WTC11 (cell line): ENCODE measurements at regions not wholly inside any gene's neighbourhood (a gene's known extent, or its start where the extent isn't known, plus 50 kb on each side); places are given as distances from the start of the nearest gene placed in this dataset.

ENCODE experiments used
- ATAC-seq: fragments of 200-7000 bp; cut with Tn5 transposase; 2 replicates; pipeline ENCODE4 v1.10.0; 2021; ENCODE audit warnings: mild to moderate bottlenecking, moderate library complexity
- CTCF ChIA-PET: fragments of 300-600 bp; sonication (Branson Sonifier 250); formaldehyde crosslinking; loops from one replicate; lab custom pipeline; 2021; ENCODE audit warnings: antibody characterized with exemption; lab: Charles Lee
- POLR2A ChIA-PET: fragments of 350-600 bp; sonication (Branson Sonifier 250); formaldehyde crosslinking; loops from one replicate; lab custom pipeline; 2021; ENCODE audit warnings: antibody characterized with exemption; lab: Charles Lee
- DNase-seq: peaks from one replicate; pipeline ENCODE4 v3.0.0; 2021; ENCODE audit warnings: low spot score
- H3K27ac Mint-ChIP-seq: 2 replicates; pipeline ENCODE4 v1.8.0; 2021; ENCODE audit warnings: mixed read lengths
- H3K27me3 Mint-ChIP-seq: 2 replicates; pipeline ENCODE4 v1.8.0; 2021; ENCODE audit warnings: low read depth, mild to moderate bottlenecking, moderate library complexity, mixed read lengths
- H3K36me3 Mint-ChIP-seq: 2 replicates; pipeline ENCODE4 v1.8.0; 2021; ENCODE audit warnings: mixed read lengths
- H3K4me1 Mint-ChIP-seq: 2 replicates; pipeline ENCODE4 v1.8.0; 2022; ENCODE audit warnings: mixed read lengths
- H3K4me3 Mint-ChIP-seq: 2 replicates; pipeline ENCODE4 v1.8.0; 2021; ENCODE audit warnings: mild to moderate bottlenecking, moderate library complexity, mixed read lengths
- H3K9me3 Mint-ChIP-seq: 2 replicates; pipeline ENCODE4 v1.8.0; 2021; ENCODE audit warnings: mixed read lengths
- FOXK1 ChIP-seq: sonication (generic); formaldehyde crosslinking; IDR thresholded peaks from 2 replicates; pipeline ENCODE4 v1.8.0; 2022; ENCODE audit warnings: mild to moderate bottlenecking, moderate library complexity, missing genetic modification reagents
- HMGA2 ChIP-seq: fragments of 250-450 bp; sonication (Bioruptor Pico); IDR thresholded peaks from 2 replicates; pipeline ENCODE4 v1.4.0; 2021; ENCODE audit warnings: mild to moderate bottlenecking, moderate library complexity
- NR1H2 ChIP-seq: sonication (generic); formaldehyde crosslinking; IDR thresholded peaks from 2 replicates; pipeline ENCODE4 v1.9.0; 2021; ENCODE audit warnings: mild to moderate bottlenecking, moderate library complexity, missing genetic modification reagents
- NR2C2 ChIP-seq: sonication (generic); formaldehyde crosslinking; IDR thresholded peaks from 2 replicates; pipeline ENCODE4 v1.8.0; 2022; ENCODE audit warnings: mild to moderate bottlenecking, missing genetic modification reagents
- SMAD3 ChIP-seq: sonication (generic); formaldehyde crosslinking; IDR thresholded peaks from 2 replicates; pipeline ENCODE4 v1.8.0; 2022; ENCODE audit warnings: missing genetic modification reagents, mild to moderate bottlenecking, borderline replicate concordance
- TP53 ChIP-seq: sonication (generic); formaldehyde crosslinking; IDR thresholded peaks from 2 replicates; pipeline ENCODE4 v1.8.1; 2023; ENCODE audit warnings: mild to moderate bottlenecking, missing genetic modification reagents
- ZNF263 ChIP-seq: sonication (generic); formaldehyde crosslinking; IDR thresholded peaks from 2 replicates; pipeline ENCODE4 v1.8.1; 2022; ENCODE audit warnings: low read depth, mild to moderate bottlenecking, moderate library complexity, missing genetic modification reagents
- TF ChIP-seq, protein P1 (sequence below): sonication (generic); formaldehyde crosslinking; IDR thresholded peaks from 2 replicates; pipeline ENCODE4 v1.8.0; 2022; ENCODE audit warnings: mild to moderate bottlenecking, missing genetic modification reagents
- TF ChIP-seq, protein P2 (sequence below): sonication (generic); formaldehyde crosslinking; conservative IDR thresholded peaks from 2 replicates; pipeline ENCODE4 v1.8.1; 2023; ENCODE audit warnings: mild to moderate bottlenecking, low read depth, missing genetic modification reagents, moderate library complexity
- TF ChIP-seq, protein P3 (sequence below): sonication (generic); formaldehyde crosslinking; IDR thresholded peaks from 2 replicates; pipeline ENCODE4 v1.8.0; 2022; ENCODE audit warnings: missing genetic modification reagents
- TF ChIP-seq, protein P4 (sequence below): fragments of 250-450 bp; sonication (Bioruptor Pico); conservative IDR thresholded peaks from 2 replicates; pipeline ENCODE4 v1.9.0; 2021; ENCODE audit warnings: mild to moderate bottlenecking
- TF ChIP-seq, protein P5 (sequence below): sonication (generic); formaldehyde crosslinking; IDR thresholded peaks from 2 replicates; pipeline ENCODE4 v1.8.0; 2023; ENCODE audit warnings: mild to moderate bottlenecking, missing genetic modification reagents
- TF ChIP-seq, protein P6 (sequence below): fragments of 250-450 bp; sonication (Bioruptor Pico); IDR thresholded peaks from 2 replicates; pipeline ENCODE4 v1.8.0; 2021; ENCODE audit warnings: mild to moderate bottlenecking

DNA sequence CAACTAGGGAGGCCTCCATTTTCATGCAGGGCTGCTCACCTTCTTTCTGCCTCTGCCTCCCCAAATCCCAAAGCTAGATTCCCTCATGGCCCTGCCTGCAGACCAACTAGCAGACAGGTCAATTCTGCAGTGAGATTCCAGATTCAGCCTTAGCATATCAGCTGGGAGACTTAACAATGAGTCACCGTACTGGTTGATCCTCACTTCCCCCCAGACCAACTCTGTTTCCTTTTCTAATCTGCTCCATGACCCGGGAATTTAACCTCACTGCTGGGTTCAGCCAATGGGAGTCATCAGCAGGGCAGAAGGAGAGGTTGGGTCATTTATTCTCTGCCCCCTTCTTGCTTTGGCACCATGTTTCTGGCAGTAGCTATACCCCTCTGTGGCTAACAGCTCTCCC, 140.6 kb upstream of the GRIK3 start:
- ATAC-seq (no peak), DNase-seq (no peak)
- H3K36me3 Mint-ChIP-seq: no peaks in the 10 kb centered on the region
- peaks cover 4% of the 10 kb centered on the region; the same call in 1 of the 2 replicates for H3K27me3 Mint-ChIP-seq
- no peaks in the 10 kb centered on the region for H3K9me3 Mint-ChIP-seq
- ChIA-PET POLR2A (interaction anchor here (0.6 kb wide), 1 partner anchor 633 kb away, joined by 3 read pairs; the partner anchor contains the start of genes C1orf122 and YRDC), CTCF (interaction anchor here (1.1 kb wide), 1 partner anchor 21 kb away, joined by 3 read pairs; no protein-coding TSS in a partner anchor)
- no peak overlapping the region for H3K27ac Mint-ChIP-seq
- TF ChIP-seq NR2C2 (CRISPR knock-in tag) (no peak), ZNF263 (no peak)
- H3K4me3 Mint-ChIP-seq: no peak overlapping the region
- H3K4me1 Mint-ChIP-seq: peaks cover 11% of the 10 kb centered on the region

DNA sequence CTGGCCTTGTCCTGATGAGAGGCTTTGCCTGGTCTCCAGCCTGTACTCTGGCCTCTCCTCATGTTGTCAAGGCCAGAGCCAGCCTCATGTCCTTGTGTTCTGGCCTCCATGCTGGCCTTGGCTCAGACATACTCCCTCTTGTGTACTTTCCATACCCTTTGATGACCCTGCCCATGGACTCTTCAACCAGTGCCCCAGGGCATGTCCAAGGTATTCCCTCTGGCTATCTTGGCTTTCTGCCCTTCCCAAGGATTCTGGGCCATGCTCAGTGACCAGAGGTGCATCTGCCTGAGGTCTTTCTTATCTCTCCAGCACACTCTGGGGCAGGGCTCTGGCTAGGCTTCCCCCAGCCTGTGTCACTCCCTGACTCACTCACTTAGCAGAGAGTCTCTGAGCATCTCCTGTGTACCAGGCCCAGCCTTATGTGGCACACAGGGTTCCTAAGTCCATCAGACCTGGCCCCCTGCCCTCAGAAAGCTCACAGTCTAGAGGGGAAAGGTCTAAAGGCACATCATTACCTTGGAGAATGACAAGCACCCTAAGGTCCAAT, 141.4 kb upstream of the GRIK3 start:
- no peaks in the 10 kb centered on the region for H3K9me3 Mint-ChIP-seq
- TF ChIP-seq SMAD3 (CRISPR knock-in tag) (no peak), TP53 (CRISPR knock-in tag) (no peak), NR1H2 (CRISPR knock-in tag) (no peak), HMGA2 (CRISPR knock-in tag) (no peak), FOXK1 (no peak)
- TF ChIP-seq, protein P1, sequence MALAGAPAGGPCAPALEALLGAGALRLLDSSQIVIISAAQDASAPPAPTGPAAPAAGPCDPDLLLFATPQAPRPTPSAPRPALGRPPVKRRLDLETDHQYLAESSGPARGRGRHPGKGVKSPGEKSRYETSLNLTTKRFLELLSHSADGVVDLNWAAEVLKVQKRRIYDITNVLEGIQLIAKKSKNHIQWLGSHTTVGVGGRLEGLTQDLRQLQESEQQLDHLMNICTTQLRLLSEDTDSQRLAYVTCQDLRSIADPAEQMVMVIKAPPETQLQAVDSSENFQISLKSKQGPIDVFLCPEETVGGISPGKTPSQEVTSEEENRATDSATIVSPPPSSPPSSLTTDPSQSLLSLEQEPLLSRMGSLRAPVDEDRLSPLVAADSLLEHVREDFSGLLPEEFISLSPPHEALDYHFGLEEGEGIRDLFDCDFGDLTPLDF: no peak
- TF ChIP-seq, protein P2, sequence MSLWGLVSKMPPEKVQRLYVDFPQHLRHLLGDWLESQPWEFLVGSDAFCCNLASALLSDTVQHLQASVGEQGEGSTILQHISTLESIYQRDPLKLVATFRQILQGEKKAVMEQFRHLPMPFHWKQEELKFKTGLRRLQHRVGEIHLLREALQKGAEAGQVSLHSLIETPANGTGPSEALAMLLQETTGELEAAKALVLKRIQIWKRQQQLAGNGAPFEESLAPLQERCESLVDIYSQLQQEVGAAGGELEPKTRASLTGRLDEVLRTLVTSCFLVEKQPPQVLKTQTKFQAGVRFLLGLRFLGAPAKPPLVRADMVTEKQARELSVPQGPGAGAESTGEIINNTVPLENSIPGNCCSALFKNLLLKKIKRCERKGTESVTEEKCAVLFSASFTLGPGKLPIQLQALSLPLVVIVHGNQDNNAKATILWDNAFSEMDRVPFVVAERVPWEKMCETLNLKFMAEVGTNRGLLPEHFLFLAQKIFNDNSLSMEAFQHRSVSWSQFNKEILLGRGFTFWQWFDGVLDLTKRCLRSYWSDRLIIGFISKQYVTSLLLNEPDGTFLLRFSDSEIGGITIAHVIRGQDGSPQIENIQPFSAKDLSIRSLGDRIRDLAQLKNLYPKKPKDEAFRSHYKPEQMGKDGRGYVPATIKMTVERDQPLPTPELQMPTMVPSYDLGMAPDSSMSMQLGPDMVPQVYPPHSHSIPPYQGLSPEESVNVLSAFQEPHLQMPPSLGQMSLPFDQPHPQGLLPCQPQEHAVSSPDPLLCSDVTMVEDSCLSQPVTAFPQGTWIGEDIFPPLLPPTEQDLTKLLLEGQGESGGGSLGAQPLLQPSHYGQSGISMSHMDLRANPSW (CRISPR knock-in tag): no peak
- TF ChIP-seq, protein P3, sequence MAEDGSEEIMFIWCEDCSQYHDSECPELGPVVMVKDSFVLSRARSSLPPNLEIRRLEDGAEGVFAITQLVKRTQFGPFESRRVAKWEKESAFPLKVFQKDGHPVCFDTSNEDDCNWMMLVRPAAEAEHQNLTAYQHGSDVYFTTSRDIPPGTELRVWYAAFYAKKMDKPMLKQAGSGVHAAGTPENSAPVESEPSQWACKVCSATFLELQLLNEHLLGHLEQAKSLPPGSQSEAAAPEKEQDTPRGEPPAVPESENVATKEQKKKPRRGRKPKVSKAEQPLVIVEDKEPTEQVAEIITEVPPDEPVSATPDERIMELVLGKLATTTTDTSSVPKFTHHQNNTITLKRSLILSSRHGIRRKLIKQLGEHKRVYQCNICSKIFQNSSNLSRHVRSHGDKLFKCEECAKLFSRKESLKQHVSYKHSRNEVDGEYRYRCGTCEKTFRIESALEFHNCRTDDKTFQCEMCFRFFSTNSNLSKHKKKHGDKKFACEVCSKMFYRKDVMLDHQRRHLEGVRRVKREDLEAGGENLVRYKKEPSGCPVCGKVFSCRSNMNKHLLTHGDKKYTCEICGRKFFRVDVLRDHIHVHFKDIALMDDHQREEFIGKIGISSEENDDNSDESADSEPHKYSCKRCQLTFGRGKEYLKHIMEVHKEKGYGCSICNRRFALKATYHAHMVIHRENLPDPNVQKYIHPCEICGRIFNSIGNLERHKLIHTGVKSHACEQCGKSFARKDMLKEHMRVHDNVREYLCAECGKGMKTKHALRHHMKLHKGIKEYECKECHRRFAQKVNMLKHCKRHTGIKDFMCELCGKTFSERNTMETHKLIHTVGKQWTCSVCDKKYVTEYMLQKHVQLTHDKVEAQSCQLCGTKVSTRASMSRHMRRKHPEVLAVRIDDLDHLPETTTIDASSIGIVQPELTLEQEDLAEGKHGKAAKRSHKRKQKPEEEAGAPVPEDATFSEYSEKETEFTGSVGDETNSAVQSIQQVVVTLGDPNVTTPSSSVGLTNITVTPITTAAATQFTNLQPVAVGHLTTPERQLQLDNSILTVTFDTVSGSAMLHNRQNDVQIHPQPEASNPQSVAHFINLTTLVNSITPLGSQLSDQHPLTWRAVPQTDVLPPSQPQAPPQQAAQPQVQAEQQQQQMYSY (CRISPR knock-in tag): no peak
- TF ChIP-seq, protein P4, sequence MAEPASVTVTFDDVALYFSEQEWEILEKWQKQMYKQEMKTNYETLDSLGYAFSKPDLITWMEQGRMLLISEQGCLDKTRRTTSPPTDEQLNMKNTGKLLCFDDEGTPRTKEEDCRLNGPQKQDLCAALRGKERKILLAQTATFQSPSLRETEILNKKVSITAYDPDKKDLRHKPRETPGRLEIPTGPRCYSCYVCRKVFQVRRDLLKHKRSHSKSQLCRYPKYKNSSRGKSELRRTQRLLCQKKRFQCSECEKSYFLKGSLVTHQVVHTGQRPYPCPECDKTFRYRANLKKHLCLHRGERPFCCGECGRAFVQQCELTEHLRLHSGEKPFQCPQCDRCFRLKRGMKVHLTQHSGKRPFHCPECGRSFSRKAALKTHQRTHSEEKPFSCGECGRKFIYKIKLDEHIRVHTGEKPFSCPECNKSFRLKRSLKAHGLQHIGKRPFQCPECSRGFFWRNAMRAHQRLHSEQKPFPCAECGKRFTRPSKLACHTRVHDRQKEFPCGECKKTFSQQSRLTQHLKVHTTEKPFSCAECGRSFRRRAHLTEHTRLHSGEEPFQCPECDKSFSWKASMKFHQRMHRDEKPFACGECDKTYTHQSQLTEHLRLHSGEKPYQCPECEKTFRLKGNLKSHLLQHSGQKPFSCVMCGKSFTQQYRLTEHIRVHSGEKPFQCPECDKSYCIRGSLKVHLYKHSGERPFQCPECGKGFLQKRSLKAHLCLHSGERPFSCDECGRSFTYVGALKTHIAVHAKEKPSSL (CRISPR knock-in tag): no peak
- TF ChIP-seq, protein P5, sequence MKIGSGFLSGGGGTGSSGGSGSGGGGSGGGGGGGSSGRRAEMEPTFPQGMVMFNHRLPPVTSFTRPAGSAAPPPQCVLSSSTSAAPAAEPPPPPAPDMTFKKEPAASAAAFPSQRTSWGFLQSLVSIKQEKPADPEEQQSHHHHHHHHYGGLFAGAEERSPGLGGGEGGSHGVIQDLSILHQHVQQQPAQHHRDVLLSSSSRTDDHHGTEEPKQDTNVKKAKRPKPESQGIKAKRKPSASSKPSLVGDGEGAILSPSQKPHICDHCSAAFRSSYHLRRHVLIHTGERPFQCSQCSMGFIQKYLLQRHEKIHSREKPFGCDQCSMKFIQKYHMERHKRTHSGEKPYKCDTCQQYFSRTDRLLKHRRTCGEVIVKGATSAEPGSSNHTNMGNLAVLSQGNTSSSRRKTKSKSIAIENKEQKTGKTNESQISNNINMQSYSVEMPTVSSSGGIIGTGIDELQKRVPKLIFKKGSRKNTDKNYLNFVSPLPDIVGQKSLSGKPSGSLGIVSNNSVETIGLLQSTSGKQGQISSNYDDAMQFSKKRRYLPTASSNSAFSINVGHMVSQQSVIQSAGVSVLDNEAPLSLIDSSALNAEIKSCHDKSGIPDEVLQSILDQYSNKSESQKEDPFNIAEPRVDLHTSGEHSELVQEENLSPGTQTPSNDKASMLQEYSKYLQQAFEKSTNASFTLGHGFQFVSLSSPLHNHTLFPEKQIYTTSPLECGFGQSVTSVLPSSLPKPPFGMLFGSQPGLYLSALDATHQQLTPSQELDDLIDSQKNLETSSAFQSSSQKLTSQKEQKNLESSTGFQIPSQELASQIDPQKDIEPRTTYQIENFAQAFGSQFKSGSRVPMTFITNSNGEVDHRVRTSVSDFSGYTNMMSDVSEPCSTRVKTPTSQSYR (CRISPR knock-in tag): no peak
- TF ChIP-seq, protein P6, sequence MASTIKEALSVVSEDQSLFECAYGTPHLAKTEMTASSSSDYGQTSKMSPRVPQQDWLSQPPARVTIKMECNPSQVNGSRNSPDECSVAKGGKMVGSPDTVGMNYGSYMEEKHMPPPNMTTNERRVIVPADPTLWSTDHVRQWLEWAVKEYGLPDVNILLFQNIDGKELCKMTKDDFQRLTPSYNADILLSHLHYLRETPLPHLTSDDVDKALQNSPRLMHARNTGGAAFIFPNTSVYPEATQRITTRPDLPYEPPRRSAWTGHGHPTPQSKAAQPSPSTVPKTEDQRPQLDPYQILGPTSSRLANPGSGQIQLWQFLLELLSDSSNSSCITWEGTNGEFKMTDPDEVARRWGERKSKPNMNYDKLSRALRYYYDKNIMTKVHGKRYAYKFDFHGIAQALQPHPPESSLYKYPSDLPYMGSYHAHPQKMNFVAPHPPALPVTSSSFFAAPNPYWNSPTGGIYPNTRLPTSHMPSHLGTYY: no peak
- TF ChIP-seq, all 79 proteins: peak for 0
- H3K4me3 Mint-ChIP-seq: no peak overlapping the region
- CTCF ChIA-PET: interaction anchor here (1.8 kb wide), 1 partner anchor 97 kb away, joined by 7 read pairs; no protein-coding TSS in a partner anchor
- peaks cover 4% of the 10 kb centered on the region; the same call in 1 of the 2 replicates for H3K27me3 Mint-ChIP-seq
- H3K4me1 Mint-ChIP-seq: peaks cover 11% of the 10 kb centered on the region
- no peak overlapping the region for H3K27ac Mint-ChIP-seq
- no peaks in the 10 kb centered on the region for H3K36me3 Mint-ChIP-seq
- POLR2A ChIA-PET: no interaction called here
- ATAC-seq (no peak), DNase-seq (no peak)
